AG04450 (cell line): ENCODE measurements at regions not wholly inside any gene's neighbourhood (a gene's known extent, or its start where the extent isn't known, plus 50 kb on each side); places are given as distances from the start of the nearest gene placed in this dataset.

Source experiments
- CTCF ChIA-PET: fragments of 300-600, 350-600 bp; formaldehyde crosslinking; extraction: SDS; loops from one replicate; lab custom pipeline; 2022; ENCODE audit warnings: antibody characterized with exemption, inconsistent platforms; lab: Charles Lee
- POLR2A ChIA-PET: fragments of 350-600 bp; formaldehyde crosslinking; extraction: SDS; loops from one replicate; lab custom pipeline; 2021; ENCODE audit warnings: antibody characterized with exemption, inconsistent platforms; lab: Yijun Ruan, JAX
- DNase-seq: peaks from one replicate; pipeline ENCODE4 v3.0.0-alpha.2; 2011; ENCODE audit warnings: low read depth, low spot score
- H3K27ac ChIP-seq: one replicate; pipeline ENCODE4 v1.5.1; 2012; ENCODE audit warnings: low read depth, low read length, control low read depth
- H3K27me3 ChIP-seq: one replicate; pipeline ENCODE4 v1.6.0; 2012; ENCODE audit warnings: low read length; ENCODE audit not compliant: control insufficient read depth, insufficient read depth
- H3K4me3 ChIP-seq: 2 replicates; pipeline ENCODE4 v1.5.1; 2011; ENCODE audit warnings: mild to moderate bottlenecking, low read depth, low read length, control low read depth
- H3K9me3 ChIP-seq: 2 replicates; pipeline ENCODE4 v1.5.1; 2012; ENCODE audit warnings: low read length; ENCODE audit not compliant: control insufficient read depth, insufficient read depth
- CTCF ChIP-seq: IDR thresholded peaks from 2 replicates; pipeline ENCODE4 v1.5.1; 2011; ENCODE audit warnings: low read depth, low read length, control low read depth, inconsistent platforms

- ChIA-PET POLR2A (no interaction called here), CTCF (no interaction called here)
- TF ChIP-seq CTCF: no peak
- DNase-seq: no peak
- H3K4me3 ChIP-seq: no peak overlapping the region
- H3K27me3 ChIP-seq: no peaks in the 10 kb centered on the region
- no peak overlapping the region for H3K27ac ChIP-seq
- peaks cover 2% of the 10 kb centered on the region; the same call in 1 of the 2 replicates for H3K9me3 ChIP-seq
Measured at GRCh38 chr6:101001607-101002006, 120.5 kb upstream of the ASCC3 start.

GRCh38 chr6:101003075-101003474 is 121.9 kb upstream of the ASCC3 start:
- no peak for DNase-seq
- Histone ChIP-seq H3K27me3 (no peaks in the 10 kb centered on the region), H3K9me3 (peaks cover 2% of the 10 kb centered on the region; the same call in 1 of the 2 replicates), H3K4me3 (no peak overlapping the region), H3K27ac (no peak overlapping the region)
- ChIA-PET POLR2A (no interaction called here), CTCF (no interaction called here)
- TF ChIP-seq CTCF: no peak

GRCh38 chr6:101011186-101011585 is 130.1 kb upstream of the ASCC3 start:
- Histone ChIP-seq H3K4me3 (no peak overlapping the region), H3K9me3 (peaks cover 1% of the 10 kb centered on the region; the same call in 1 of the 2 replicates), H3K27me3 (no peaks in the 10 kb centered on the region), H3K27ac (no peak overlapping the region)
- ChIA-PET CTCF (no interaction called here), POLR2A (no interaction called here)
- TF ChIP-seq CTCF: no peak
- no peak for DNase-seq

GRCh38 chr6:101013612-101014195 is 132.6 kb upstream of the ASCC3 start:
- CTCF ChIA-PET: no interaction called here
- no peak overlapping the region for H3K27ac ChIP-seq
- peaks cover 2% of the 10 kb centered on the region; the same call in 1 of the 2 replicates for H3K9me3 ChIP-seq
- POLR2A ChIA-PET: no interaction called here
- H3K27me3 ChIP-seq: no peaks in the 10 kb centered on the region
- no peak for DNase-seq
- H3K4me3 ChIP-seq: no peak overlapping the region
- no peak for TF ChIP-seq CTCF

- TF ChIP-seq CTCF: no peak
- H3K27ac ChIP-seq: no peak overlapping the region
- no peak for DNase-seq
- CTCF ChIA-PET: no interaction called here
- POLR2A ChIA-PET: no interaction called here
- no peak overlapping the region for H3K4me3 ChIP-seq
- H3K9me3 ChIP-seq: peaks cover 2% of the 10 kb centered on the region; the same call in 1 of the 2 replicates
- no peaks in the 10 kb centered on the region for H3K27me3 ChIP-seq
Measured at GRCh38 chr6:101015541-101015940, 134.4 kb upstream of the ASCC3 start.
